GM19043 (cell line): ENCODE measurements at regions not wholly inside any gene's neighbourhood (a gene's known extent, or its start where the extent isn't known, plus 50 kb on each side); places are given as distances from the start of the nearest gene placed in this dataset.

Experiments used
- ATAC-seq: cut with Tn5 transposase; IDR thresholded peaks from one replicate; pipeline ENCODE4 v1.9.1; 2021; ENCODE audit warnings: low read depth; ENCODE audit not compliant: unreplicated experiment

DNA sequence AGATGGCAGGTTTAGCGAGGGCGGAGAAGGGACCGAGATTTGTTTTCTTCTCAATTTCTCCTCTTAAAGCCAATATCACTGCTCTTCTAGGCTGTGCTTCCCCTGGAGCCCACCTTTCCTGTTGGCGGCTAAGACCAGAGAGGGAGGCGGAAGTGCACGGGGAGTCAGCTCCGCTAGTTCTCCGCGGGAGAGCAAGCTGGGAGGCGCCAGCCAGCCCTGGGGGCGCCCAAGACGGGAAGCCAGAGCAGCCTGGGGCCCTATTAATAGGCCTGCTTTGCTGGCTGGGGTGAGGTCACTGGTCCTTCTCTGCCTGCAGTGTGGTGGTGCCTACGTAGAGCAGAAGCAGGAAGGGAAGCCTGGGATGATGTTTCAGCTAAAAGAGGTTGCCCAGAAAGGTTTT is 61.6 kb downstream of the LSM5 start:
- no peak for ATAC-seq

DNA sequence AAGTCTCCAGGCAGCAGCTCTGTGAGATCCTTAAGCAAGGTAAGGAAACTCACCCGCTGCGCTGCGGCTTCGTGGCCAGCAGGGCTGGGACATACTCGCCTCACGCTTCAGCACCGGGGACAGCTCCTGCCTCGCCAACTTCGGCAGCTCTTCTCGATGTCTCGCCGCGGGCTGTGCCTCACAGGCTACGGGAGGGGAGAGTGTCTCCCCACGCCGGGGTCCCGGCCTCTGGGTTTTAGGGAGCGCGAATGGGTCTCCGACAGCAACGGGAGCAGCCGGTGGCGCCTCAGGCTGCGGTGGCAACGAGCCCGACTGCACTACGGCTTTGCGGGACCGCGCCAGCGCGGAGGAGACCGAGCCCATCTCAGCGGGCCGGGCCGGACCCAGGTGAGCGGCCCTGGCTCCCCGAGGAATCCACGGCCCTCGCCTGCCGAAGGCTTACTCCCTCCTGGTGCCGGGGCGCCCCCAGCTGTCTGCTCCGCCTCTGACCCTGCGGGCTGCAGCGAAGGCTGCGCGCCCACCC is 62.4 kb downstream of the LSM5 start:
- ATAC-seq: peak; percentile 88

DNA sequence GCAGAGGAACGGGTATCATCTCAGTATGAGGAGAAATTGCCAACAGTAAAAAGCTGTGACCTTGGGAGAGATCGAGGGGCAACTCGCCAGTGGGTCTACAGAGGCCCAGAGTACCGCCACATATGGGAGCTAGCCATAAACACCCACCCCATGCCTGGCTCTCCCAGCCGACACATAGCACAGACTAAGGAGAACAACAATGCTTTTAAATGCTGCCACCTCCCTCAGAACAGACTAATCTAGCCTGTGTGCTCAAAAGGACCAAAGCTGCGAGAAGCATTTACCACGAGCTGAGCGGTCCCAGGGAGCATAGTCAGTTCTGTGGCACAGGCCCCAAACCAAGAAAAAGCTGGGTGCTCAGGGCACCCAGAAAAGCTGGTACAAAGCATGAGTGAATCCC is 73.3 kb downstream of the LSM5 start:
- no peak for ATAC-seq

DNA sequence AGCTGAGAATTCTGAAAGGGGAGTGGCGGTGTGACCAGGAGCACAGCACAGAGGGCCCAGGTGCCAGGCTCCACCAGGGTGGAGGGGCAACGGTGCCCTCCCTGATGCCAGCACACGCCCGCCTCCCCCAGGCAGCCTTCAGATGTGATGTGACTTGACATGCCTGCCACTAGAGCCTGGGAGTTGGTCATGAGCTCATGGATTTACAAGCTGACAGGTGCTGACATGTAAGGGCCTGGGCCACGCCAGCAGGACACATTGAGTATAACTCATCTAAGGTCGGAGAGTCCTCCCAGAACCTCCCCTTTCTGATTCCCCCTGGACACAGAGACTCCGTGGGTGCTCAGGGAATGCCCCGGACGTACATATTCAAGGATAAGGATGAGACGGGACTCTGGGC is 74.2 kb downstream of the LSM5 start:
- no peak for ATAC-seq

DNA sequence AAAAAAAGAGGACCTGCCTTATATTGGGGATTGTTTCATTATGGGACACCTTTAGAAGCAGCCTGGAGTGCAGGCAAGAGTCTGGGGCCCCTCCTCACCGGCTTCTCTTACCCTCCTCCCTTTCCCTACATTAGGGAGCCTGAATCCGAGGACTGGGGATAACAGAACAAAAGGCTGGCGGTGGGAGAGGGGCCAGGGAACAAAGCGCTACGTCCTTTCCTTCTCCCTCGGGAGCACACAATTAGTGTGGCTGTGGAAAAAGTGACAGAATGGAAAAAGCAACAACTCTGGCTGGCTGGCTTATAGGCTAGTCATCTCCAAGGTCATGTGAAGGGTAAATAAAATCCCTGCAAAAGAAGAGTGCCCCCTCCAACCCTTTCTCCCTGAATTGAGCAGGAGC is 74.7 kb downstream of the LSM5 start:
- ATAC-seq: no peak

DNA sequence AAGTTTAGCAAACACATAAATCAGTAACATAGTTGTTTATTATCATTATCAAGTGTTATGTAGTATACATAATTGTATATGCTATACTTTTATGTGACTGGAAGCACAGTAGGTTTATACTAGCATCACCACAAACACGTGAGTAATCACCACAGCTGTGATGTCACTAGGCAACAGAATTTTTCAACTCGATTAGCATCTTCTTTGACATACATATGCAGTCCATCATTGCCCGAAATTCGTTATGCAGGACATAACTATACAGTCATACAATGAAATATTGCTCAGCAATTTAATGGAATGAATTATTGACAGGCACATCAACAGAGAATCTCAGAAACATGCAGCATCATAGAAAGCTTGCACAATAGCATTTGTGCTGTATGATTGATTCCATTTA is 77.7 kb downstream of the LSM5 start:
- ATAC-seq: no peak

DNA sequence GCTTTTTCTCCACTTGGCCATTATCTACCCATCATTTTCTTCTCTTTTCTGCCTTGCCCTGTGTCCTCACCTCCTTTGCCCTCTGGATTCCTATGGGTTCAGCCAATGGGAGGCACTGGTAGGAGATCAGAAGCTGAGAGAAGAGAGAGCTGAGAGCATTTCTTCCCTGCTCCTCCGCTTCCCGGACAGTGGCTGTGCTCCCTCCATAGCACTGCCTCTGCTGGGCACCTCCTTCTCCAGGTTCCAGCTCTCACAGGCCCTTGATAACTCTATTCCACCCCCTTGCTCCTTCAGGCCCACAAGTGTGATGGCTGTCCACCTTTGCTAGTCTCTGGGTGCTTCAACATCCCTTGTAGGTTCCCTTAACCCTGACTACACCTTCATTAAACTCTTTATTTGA is 79.6 kb downstream of the LSM5 start:
- ATAC-seq: no peak

DNA sequence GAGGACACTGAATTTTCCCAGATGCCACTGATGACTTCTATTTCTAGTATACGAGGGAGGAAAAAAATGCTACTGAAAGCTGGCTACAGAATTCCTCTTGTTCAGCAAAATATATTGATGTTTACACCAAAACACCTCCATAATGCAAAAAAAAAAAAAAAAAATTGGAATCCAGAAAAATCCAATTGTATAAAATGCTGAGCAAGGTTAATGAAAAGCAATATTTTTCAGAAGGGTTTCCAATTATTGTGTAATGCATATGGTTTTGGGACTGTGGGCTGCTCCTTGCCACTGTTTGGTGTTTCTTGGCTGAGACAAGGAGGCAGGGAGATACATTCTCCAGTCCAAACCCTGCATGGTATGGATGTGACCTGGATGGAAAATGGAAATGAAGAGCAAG is 83.8 kb downstream of the LSM5 start:
- ATAC-seq: no peak

DNA sequence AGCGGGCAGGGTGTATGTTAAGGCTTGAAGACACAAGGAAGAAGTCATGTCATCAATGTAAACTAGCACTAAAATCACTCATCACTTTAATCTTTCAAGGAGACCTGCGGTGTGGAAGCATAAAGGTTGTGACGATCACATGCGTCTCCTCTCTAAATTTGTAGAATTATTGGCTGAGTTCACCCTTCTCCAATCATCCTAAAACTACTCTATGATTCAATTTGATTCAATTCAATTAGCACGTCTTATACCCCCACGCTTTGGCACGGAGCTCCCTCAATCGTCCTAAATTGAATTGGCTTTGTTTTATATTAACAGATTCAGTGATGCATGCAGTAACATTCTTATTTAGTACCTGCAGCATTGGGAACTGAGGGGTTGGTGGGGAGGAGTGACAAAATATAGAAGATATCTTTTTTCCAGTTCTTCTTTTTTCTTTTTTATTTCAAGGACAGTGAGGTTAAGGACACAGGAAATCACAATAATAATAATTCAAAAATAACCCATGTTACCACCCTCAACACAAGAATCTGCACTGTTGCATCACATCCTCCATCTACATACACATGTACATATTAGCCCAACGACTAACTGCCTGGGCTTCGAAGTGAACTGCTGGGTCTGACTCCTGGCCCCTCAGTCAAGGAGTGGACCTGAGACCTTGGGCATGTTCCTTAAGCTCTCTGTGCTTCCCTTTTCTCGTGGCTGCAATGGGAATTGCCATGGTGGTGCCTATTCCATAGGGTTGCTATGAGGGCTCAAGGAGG is 86.5 kb downstream of the LSM5 start:
- ATAC-seq: no peak

DNA sequence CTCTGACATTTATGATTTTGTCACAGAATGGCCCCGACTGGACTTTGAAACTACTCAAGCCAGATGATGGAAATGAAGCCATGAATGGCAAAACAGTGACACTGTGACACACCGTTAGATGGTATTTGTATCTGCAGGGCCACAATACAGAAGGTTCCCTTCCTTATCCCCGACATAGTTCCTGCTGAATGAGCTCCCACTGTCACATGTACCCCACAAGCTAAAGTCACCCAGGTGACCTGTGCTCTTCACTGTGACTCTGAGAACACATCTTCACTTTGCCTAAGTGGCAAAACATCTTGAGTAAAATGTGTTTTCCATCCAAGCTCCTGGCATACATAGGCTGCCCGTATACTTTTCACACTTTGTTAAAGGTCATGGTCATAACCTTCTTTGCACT is 89.5 kb downstream of the LSM5 start:
- ATAC-seq: no peak

DNA sequence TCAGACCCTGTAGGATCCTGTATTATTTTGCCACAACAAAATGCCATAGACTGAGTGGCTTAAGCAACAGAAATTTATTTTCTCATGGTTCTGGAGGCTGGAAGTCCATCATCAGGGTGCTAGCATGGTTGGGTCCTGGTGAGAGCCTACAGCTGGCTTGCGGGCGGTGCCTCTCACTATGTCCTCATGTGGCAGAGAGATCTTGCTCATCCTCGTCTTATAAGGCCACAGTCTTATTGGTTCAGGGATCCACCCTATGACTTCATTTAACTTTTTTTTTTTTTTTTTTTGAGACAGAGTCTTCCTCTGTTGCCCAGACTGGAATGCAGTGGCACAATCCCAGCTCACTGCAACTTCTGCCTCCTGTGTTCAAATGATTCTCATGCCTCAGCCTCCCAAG is 90.9 kb downstream of the LSM5 start:
- no peak for ATAC-seq

DNA sequence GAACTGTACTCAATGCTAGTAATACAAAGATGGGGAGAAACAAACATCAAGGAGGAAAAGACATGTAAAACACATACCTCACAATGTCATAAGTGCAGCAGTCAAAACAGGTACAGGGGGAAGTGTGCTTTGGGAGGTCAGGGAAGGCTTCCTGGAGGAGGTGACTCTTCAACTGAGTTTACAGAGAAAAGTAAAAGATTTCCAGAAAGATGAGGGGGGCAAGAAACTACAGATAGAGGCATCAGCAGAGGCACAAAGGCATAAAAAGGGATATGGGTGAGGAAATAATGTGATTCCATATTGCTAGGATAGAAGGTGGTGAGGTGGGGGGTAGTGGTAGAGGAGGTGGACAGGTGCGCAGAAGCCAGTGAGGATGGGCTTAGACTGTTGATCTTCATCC is 95.0 kb downstream of the LSM5 start:
- no peak for ATAC-seq

DNA sequence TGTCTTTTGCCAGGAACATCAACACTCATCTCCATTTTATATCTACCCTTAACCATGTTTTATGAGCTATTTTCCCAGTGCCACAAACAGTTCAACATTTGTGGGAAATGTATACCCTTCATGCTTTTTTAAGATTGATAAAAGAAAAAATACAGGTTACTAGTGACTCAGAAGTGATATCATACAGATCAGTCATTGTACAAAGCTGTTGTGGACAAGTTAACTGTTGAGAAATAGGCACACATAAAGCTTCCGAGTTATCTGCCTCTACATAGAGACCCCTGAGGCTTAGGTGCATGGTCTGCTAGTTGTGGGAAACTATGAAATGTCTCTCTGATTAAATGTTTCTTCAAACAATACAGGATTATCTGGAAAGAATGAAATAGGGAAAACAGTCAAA is 96.3 kb downstream of the LSM5 start:
- no peak for ATAC-seq

DNA sequence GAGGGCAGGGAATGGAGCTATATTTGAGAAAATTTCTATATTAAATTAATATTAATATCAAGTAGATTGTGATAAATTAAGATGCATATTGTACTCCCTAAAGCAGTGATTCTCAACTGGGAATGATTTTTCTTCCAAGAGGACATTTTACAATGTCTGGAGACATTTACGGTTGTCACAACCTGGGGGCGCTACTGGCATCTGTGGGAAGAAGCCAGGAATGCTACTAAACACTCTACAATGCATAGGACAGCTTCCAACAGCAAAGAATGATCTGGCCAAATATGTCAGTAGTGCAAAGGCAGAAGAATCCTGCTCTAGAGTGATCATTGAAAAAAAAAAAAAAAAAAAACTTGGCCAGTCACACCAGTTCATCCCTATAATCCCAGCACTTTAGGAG is 100.0 kb downstream of the LSM5 start:
- ATAC-seq: no peak

DNA sequence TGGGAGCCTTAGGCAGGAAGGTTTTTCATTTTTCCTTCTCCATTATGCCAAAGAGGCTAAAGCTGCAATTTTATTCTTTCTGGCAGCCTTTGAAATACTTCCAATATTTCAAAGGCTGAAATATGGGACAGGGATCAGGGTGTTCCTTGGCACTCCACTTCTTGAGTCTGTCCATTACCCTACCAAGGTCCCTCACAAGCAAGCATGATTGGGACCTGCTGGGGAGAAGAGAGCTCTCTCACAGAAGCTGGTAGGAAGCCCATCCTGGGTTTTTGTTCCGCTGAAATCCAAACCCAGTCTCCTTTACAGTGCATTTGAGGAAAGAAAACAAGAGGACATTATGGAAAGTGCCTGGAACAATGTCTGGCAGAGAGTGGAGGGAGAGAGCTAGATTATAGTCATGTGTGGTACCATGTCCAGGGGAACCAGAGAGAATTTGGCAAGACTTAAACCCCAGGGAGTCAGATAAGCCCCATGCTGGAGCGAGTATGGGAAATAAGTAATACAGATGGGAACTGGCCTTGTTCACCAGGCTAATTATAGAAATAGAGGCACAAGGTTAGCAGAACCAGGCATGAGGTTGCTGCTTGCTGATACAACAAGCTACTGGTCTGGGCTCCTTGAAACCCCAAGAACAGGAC is 104.7 kb downstream of the LSM5 start:
- no peak for ATAC-seq

DNA sequence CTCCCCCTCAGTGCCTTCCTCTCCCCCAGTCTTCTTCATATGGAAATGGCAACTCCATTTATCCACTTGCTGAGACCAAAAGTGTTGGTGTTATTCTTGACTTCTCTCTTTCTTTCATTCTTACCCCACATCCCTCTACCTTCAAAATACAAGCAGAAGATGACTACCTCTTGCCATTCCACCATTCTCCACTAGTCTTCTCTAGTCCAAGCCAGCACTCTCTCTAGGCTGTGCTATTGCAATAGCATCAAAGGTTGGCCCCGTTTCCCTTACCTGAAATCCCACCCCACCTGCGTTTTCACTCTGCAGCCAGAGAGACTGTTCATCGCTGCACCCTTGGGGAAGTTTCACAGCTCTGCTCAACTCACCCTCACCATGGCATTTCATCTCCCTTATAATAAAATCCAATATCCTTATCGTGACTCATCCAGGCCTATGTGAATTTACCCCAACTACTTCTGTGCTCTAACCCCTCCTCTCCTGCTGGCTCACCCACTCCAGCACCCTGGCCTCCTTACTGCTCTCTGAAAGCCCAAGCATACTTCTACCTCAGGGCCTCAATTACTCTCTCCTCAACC is 109.1 kb downstream of the LSM5 start:
- no peak for ATAC-seq

DNA sequence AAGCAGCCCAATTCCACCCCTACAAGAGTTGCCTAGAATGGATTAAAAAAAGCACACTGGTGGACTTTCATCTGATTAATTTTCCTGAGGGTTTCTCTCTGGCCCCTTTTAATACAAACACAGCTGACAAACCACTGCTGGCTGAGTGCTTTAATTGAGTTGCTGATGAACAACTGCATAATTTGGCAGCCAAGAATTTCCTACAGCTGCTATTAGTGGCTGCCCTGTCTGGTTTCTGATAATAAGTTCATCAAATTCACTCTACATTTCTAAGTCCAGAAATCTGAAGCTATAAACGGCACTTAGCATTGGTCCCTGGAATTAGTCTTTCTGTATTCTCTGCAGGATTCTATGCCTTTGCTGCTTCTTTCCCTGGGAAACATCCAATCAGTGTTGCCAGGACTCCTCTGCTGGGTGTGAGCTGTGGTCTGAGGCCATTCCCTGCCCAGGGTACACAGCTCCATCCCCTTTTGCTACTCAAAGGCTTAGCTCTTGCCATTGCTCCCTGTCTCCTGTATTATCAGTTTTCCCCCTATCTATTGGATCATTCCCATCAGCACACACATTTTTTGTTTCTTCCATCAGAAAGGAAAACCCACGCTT is 110.6 kb downstream of the LSM5 start:
- no peak for ATAC-seq

DNA sequence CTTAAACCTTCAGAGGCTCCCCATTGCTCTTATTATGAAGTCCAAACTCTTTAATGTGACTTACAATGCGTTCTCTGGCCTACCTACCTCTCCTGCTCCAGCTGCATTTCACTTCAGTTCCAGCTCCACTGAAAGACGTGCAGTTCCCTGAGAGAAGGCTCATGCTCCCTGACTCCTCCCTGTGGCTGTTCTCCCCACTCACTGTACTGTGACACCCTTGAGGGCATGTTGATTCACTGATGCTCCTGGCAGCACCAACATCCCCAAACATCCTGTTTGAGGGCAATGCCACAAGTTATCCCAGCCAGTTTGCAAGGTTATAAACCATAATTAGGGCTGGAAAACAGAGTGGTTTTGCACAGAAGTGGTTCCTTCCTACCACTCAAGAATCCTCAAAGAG is 111.2 kb downstream of the LSM5 start:
- no peak for ATAC-seq

DNA sequence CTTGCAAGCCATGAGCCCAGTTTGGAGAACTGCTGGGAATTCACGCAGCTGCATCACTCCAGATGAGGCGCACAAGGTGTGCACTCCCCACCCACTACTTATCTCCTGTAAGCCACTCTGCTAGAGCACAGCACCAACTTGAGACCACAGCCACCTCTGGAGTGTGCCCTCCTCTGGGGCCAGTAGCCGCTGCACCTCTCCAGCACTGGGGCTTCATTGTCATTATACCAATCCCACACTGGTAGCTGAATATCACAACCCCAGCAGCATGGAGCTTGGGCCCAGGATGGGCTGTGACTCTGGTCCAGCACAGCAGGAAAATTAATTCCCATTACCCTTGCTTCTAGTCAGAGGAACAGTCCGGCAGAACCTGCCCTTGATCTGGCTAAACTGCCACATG is 125.6 kb downstream of the LSM5 start:
- no peak for ATAC-seq

DNA sequence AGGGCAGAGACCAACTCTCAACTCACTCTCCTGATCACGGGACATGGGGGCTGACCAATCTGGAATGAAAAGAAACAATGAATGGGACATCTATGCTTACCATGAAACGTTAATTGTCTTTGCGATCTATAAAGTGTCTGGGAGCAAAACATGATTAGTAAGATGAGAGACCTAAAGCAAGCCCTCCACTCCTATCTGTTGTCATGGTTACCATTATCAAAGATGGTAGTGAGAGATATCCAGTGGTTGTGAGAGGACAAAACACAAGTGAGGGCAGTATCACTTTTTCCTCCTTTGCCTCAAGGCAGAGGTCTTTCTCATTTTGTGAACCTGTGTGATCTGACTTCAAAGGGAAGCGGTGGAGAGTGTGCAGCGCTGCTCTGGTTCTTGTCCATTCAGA is 130.1 kb downstream of the LSM5 start:
- ATAC-seq: no peak

DNA sequence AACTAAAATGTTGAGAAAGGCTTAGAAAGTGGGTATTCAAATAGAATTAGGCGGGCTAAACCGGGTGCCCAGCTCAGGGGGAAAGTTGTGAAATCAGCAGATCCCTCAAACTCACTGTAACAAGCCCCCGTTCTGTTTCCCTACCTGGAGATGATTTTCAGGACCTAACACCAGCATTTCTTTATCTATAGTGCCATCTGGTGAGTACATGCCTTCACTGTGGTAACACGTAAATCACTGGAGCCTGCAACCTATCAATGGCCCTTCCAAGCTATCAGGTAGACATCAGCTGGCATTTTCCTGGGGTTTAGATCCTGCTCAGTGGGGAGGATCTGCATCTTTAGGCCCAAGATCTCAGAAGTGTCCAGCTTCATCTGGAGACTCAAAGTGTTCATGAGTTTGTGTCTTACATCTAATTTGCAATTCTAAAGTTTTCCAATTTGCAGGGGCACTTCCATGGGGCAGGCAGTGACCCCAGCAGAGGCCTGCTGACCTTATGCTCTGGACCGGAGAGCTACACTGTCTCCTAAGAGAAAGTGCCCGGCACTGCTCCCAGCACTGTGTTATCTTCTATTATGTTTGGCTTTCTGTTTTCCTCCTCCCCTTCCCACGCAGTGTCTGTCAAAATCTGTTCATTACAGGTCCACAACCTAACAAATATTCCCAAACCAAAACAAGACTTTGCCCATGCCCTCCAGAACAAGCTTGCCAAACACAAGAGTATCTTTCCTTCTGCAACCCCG is 132.5 kb downstream of the LSM5 start:
- no peak for ATAC-seq
